ENCODE measurements at regions not wholly inside any gene's neighbourhood (a gene's known extent, or its start where the extent isn't known, plus 50 kb on each side); places are given as distances from the start of the nearest gene placed in this dataset.

GRCh38 chr9:29039258-29039657, 1466.0 kb upstream of the C9orf72 start (continued):
- TF ChIP-seq WRNIP1 (IDR thresholded peaks at IDR 0.05; ENCODE audit: borderline replicate concordance, low read depth, low read length): no peak
- TF ChIP-seq BCL3 (IDR thresholded peaks at IDR 0.05; ENCODE audit: borderline replicate concordance, insufficient read depth, low read depth, low read length, poor library complexity, severe bottlenecking): no peak
- no peak for TF ChIP-seq KAT2A (conservative IDR thresholded peaks at IDR 0.05; ENCODE audit: control insufficient read depth, low read depth, low read length)

GRCh38 chr9:29043072-29043471, 1469.8 kb upstream of the C9orf72 start:
- DNase-seq (ENCODE audit: low read depth, low spot score) (no peak), FAIRE-seq (no peak), ATAC-seq (no peak)
- ChIA-PET SMC1A (ENCODE audit: uncharacterized antibody, unreplicated experiment) (interaction anchor here (0.5 kb wide), 1 partner anchor 1141 kb away, joined by 4 read pairs; no protein-coding TSS in a partner anchor), RAD21 (ENCODE audit: unreplicated experiment) (no interaction called here), POLR2A (no interaction called here), CTCF (no interaction called here)
- H3K27me3 ChIP-seq (replicated peaks in 1 of 2; ENCODE audit: control insufficient read depth in 2 of 2, insufficient read depth in 2 of 2, low read length in 1 of 2): no peaks in the 10 kb centered on the region
- H3K9ac ChIP-seq (ENCODE audit: control insufficient read depth, insufficient read depth, low read length): no peak overlapping the region
- BruUV-seq (replicated peaks): no TSS peak
- intact Hi-C loops (cut with micrococcal nuclease; ENCODE audit: unreplicated experiment): no loop called here
- no peak overlapping the region for H3K4me2 ChIP-seq (ENCODE audit: control insufficient read depth, insufficient read depth)
- H3K79me2 ChIP-seq (ENCODE audit: control insufficient read depth, insufficient read depth, low read length): no peaks in the 10 kb centered on the region
- no peak for TF ChIP-seq ZNF384 (IDR thresholded peaks at IDR 0.05; ENCODE audit: borderline replicate concordance, low read depth, low read length)
- TF ChIP-seq POU2F2 (IDR thresholded peaks at IDR 0.05; ENCODE audit: borderline replicate concordance, low read depth, low read length): no peak
- no peak for TF ChIP-seq SKIL (IDR thresholded peaks at IDR 0.05; ENCODE audit: low read depth, poor library complexity, severe bottlenecking)
- no peak for TF ChIP-seq RBBP5 (conservative IDR thresholded peaks at IDR 0.05)
- no peak for TF ChIP-seq RAD21 (IDR thresholded peaks at IDR 0.05; ENCODE audit: insufficient read depth, low read depth, low read length)
- no peak for TF ChIP-seq E4F1 (IDR thresholded peaks at IDR 0.05; ENCODE audit: borderline replicate concordance, partially characterized antibody)
- TF ChIP-seq RCOR1 (conservative IDR thresholded peaks at IDR 0.05; ENCODE audit: low read depth, low read length): no peak
- TF ChIP-seq HCFC1 (IDR thresholded peaks at IDR 0.05; ENCODE audit: low read length): no peak
- no peak for TF ChIP-seq NR2C1 (IDR thresholded peaks at IDR 0.05)
- TF ChIP-seq NFYA (IDR thresholded peaks at IDR 0.05; ENCODE audit: borderline replicate concordance, low read depth, low read length): no peak
- no peak for TF ChIP-seq PBX3 (IDR thresholded peaks at IDR 0.05; ENCODE audit: insufficient replicate concordance, low read depth, low read length)
- H3K4me3 ChIP-seq: no peak overlapping the region
- H3K9me3 ChIP-seq (replicated peaks; ENCODE audit: control insufficient read depth, insufficient read depth, low read length): no peaks in the 10 kb centered on the region
- H4K20me1 ChIP-seq (ENCODE audit: control insufficient read depth, insufficient read depth): no peaks in the 10 kb centered on the region
- H3K27ac ChIP-seq (ENCODE audit: control insufficient read depth, insufficient read depth): no peak overlapping the region
- H3K4me1 ChIP-seq (ENCODE audit: control insufficient read depth, insufficient read depth, low read length): no peaks in the 10 kb centered on the region
- WGBS (ENCODE audit: insufficient coverage, insufficient replicate concordance, low lambda C conversion rate, missing lambda C conversion rate): 0% methylated on average over 1 of the region's 1 CpG
- in situ Hi-C loops (cut with MboI): no loop called here
- H3K36me3 ChIP-seq (ENCODE audit: control insufficient read depth in 2 of 2, insufficient read depth in 2 of 2, low read length in 1 of 2): no peaks in the 10 kb centered on the region
- no peak overlapping the region for H2AFZ ChIP-seq (ENCODE audit: control insufficient read depth, low read depth, low read length)
